HepG2 (cell line): ENCODE measurements at regions not wholly inside any gene's neighbourhood (a gene's known extent, or its start where the extent isn't known, plus 50 kb on each side); places are given as distances from the start of the nearest gene placed in this dataset.

Experiments used
- ATAC-seq: fragments of 200-7000 bp; cut with Tn5 transposase; 3 replicates; pipeline ENCODE4 v1.9.1; 2020; ENCODE audit warnings: mild to moderate bottlenecking, moderate library complexity
- BruUV-seq: library from RNA; stranded (reverse); fragments of 400-500 nt; replicated peaks from 2 replicates; lab custom pipeline; 2021; lab: Mats Ljungman, UMichigan
- CTCF ChIA-PET: fragments of 300-600 bp; formaldehyde crosslinking; extraction: SDS; loops from one replicate; lab custom pipeline; 2021; ENCODE audit warnings: low total read pairs, inconsistent platforms, low intra/inter-chr PET ratio; lab: Yijun Ruan, JAX
- POLR2A ChIA-PET: fragments of 350-600 bp; sonication (Branson Sonifier 250); formaldehyde crosslinking; loops from one replicate; lab custom pipeline; 2020; ENCODE audit warnings: antibody characterized with exemption, inconsistent platforms; lab: Yijun Ruan, JAX
- DNase-seq: peaks from one replicate; pipeline ENCODE4 v3.0.0-alpha.2; 2015; ENCODE audit warnings: low spot score
- FAIRE-seq: peaks from 3 replicates; lab custom pipeline; 2011; peaks lifted over from hg19 to GRCh38; lab: Jason Lieb, UNC
- H2AFZ ChIP-seq: one replicate; pipeline ENCODE4 v1.6.1; 2011; ENCODE audit warnings: low read length, inconsistent platforms
- H3K27ac ChIP-seq: fragments of 300-600 bp; 3 replicates; pipeline ENCODE4 v1.8.0; 2011; ENCODE audit warnings: mixed run types, mild to moderate bottlenecking, mixed read lengths, low read length, inconsistent platforms; ENCODE audit not compliant: insufficient read depth; ENCODE audit errors: extremely low read length
- H3K27me3 ChIP-seq, 2 experiments: fragments of 200-600 bp in 1 of 2; 2 replicates in 1 of 2; 3 replicates in 1 of 2; pipeline versions ENCODE4 v1.6.0 to v1.8.0; 2011; ENCODE audit warnings: low read length in 2 of 2, mild to moderate bottlenecking in 2 of 2, moderate library complexity in 2 of 2, inconsistent platforms in 1 of 2; ENCODE audit not compliant: insufficient read depth in 2 of 2, control insufficient read depth in 1 of 2
- H3K36me3 ChIP-seq, 2 experiments: fragments of 200-600 bp in 1 of 2; replicated peaks in 1 of 2; 2 replicates in 1 of 2; 3 replicates in 1 of 2; pipeline versions ENCODE4 v1.5.1 to v1.8.0; 2011; ENCODE audit warnings: low read length in 2 of 2, inconsistent platforms in 1 of 2; ENCODE audit not compliant: insufficient read depth in 2 of 2, control insufficient read depth in 1 of 2
- H3K4me1 ChIP-seq: 2 replicates; pipeline ENCODE4 v1.5.1; 2012; ENCODE audit warnings: low read length, inconsistent platforms; ENCODE audit not compliant: insufficient read depth
- H3K4me2 ChIP-seq: 2 replicates; pipeline ENCODE4 v1.6.0; 2011; ENCODE audit warnings: low read depth, low read length, inconsistent platforms
- H3K4me3 ChIP-seq, 3 experiments: fragments of 200-600 bp in 1 of 3; sonication (generic), shearing (Covaris generic) in 1 of 3; replicated peaks in 1 of 3; 2 replicates each; pipeline ENCODE4 v1.5.1; 2011 to 2016; ENCODE audit warnings: low read length in 3 of 3, inconsistent platforms in 2 of 3, low read depth in 2 of 3, mild to moderate bottlenecking in 2 of 3, control low read depth in 1 of 3, mixed read lengths in 1 of 3; ENCODE audit not compliant: insufficient read depth in 1 of 3
- H3K79me2 ChIP-seq: one replicate; pipeline ENCODE4 v1.6.1; 2011; ENCODE audit warnings: low read length, inconsistent platforms; ENCODE audit not compliant: insufficient read depth
- H3K9ac ChIP-seq: 2 replicates; pipeline ENCODE4 v1.6.0; 2011; ENCODE audit warnings: mild to moderate bottlenecking, low read depth, low read length, inconsistent platforms; ENCODE audit not compliant: insufficient read depth
- H3K9me3 ChIP-seq: 2 replicates; pipeline ENCODE4 v1.5.1; 2012; ENCODE audit warnings: mild to moderate bottlenecking, low read length
- H4K20me1 ChIP-seq: 2 replicates; pipeline ENCODE4 v1.6.0; 2011; ENCODE audit warnings: inconsistent platforms, mild to moderate bottlenecking, low read length, moderate library complexity; ENCODE audit not compliant: insufficient read depth
- ATM ChIP-seq: fragments of 450-650 bp; IDR thresholded peaks from 2 replicates; pipeline ENCODE4 v1.7.1; 2017; ENCODE audit warnings: mild to moderate bottlenecking, borderline replicate concordance
- HNRNPUL1 ChIP-seq: fragments of 200-400 bp; formaldehyde crosslinking; IDR thresholded peaks from 2 replicates; pipeline ENCODE4 v1.6.1; 2017; ENCODE audit warnings: low read depth, mild to moderate bottlenecking, low read length, moderate library complexity
- PHF8 ChIP-seq: sonication (generic); formaldehyde crosslinking; IDR thresholded peaks from 2 replicates; pipeline ENCODE4 v1.5.0; 2020; ENCODE audit warnings: missing genetic modification reagents
- ZNF160 ChIP-seq: sonication (generic); formaldehyde crosslinking; IDR thresholded peaks from 2 replicates; pipeline ENCODE4 v1.8.0; 2022; ENCODE audit warnings: mild to moderate bottlenecking, inconsistent platforms, missing genetic modification reagents
- WGBS: methylation state at CpG from one replicate; pipeline ENCODE4 v1.1.6; 2017; ENCODE audit warnings: low lambda C conversion rate; 5-methylcytosine and 5-hydroxymethylcytosine counted together
- in situ Hi-C: cut with HindIII; loops from 2 replicates; pipeline ENCODE4 v1.10.0; 2017; ENCODE audit warnings: low pct_unique_long_range_greater_than_20kb; ENCODE audit not compliant: extremely low pct_ligation_motif_present
- intact Hi-C: fragments of 100-400 bp; cut with micrococcal nuclease; formaldehyde crosslinking; loops from one replicate; pipeline ENCODE4 v1.10.0; 2022; ENCODE audit not compliant: unreplicated experiment
- TF ChIP-seq, protein P1 (sequence below): sonication (generic); formaldehyde crosslinking; IDR thresholded peaks from 2 replicates; pipeline ENCODE4 v1.4.0; 2020; ENCODE audit warnings: missing genetic modification reagents
- TF ChIP-seq, protein P2 (sequence below): sonication (generic); formaldehyde crosslinking; IDR thresholded peaks from 2 replicates; pipeline ENCODE4 v1.4.0; 2020; ENCODE audit warnings: mild to moderate bottlenecking, missing genetic modification reagents
- TF ChIP-seq, protein P3 (sequence below): sonication (generic); formaldehyde crosslinking; IDR thresholded peaks from 2 replicates; pipeline ENCODE4 v1.9.0; 2021; ENCODE audit warnings: missing genetic modification reagents, borderline replicate concordance
- TF ChIP-seq, protein P4 (sequence below): sonication (generic); formaldehyde crosslinking; IDR thresholded peaks from 2 replicates; pipeline ENCODE4 v1.5.0; 2020; ENCODE audit warnings: missing genetic modification reagents
- TF ChIP-seq, protein P5 (sequence below): sonication (generic); formaldehyde crosslinking; IDR thresholded peaks from 2 replicates; pipeline ENCODE4 v1.4.0; 2020; ENCODE audit warnings: missing genetic modification reagents

DNA sequence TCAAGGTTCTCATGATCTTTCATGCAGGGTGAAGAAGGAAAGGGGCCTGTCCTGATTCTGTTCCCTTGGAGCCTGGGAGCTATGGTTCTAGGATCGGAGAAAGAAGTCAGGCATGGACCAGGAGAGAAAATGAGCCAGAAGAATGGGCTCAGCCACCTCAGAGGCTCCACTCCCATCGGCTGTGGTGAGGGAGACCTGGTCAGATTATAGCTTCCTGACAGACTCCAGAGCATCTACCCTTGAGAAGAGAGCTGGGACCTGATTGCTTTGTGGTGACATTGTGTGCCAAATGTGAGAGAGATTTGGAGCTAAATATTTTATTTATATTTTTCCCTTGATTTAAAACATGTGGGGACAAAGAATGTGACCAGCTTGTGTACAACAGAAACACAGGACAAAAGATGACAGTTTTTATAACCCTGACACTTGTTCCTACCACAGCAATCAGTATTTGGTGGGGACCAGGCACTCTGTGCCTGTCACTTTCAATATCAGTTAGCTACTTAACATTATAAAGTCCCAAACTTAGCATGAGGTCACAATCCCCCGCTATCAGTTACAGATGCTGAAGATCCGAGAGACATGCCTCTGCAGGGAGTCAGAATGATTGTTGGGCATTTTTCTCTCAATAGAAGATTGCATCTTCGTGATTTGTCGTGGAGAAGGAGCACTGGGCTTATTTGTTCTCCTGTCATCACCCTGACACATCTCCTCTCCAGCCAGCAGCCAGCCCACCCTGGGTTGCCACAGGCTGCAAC, 228.3 kb upstream of the ADAMTS16 start:
- FAIRE-seq, result no peak
- TF ChIP-seq, protein P1, sequence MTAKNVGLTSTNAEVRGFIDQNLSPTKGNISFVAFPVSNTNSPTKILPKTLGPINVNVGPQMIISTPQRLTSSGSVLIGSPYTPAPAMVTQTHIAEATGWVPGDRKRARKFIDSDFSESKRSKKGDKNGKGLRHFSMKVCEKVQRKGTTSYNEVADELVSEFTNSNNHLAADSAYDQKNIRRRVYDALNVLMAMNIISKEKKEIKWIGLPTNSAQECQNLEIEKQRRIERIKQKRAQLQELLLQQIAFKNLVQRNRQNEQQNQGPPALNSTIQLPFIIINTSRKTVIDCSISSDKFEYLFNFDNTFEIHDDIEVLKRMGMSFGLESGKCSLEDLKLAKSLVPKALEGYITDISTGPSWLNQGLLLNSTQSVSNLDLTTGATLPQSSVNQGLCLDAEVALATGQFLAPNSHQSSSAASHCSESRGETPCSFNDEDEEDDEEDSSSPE, result no peak
- no peak for TF ChIP-seq PHF8 (CRISPR knock-in tag)
- no peak for TF ChIP-seq ATM
- no peak for TF ChIP-seq HNRNPUL1
- TF ChIP-seq, protein P2, sequence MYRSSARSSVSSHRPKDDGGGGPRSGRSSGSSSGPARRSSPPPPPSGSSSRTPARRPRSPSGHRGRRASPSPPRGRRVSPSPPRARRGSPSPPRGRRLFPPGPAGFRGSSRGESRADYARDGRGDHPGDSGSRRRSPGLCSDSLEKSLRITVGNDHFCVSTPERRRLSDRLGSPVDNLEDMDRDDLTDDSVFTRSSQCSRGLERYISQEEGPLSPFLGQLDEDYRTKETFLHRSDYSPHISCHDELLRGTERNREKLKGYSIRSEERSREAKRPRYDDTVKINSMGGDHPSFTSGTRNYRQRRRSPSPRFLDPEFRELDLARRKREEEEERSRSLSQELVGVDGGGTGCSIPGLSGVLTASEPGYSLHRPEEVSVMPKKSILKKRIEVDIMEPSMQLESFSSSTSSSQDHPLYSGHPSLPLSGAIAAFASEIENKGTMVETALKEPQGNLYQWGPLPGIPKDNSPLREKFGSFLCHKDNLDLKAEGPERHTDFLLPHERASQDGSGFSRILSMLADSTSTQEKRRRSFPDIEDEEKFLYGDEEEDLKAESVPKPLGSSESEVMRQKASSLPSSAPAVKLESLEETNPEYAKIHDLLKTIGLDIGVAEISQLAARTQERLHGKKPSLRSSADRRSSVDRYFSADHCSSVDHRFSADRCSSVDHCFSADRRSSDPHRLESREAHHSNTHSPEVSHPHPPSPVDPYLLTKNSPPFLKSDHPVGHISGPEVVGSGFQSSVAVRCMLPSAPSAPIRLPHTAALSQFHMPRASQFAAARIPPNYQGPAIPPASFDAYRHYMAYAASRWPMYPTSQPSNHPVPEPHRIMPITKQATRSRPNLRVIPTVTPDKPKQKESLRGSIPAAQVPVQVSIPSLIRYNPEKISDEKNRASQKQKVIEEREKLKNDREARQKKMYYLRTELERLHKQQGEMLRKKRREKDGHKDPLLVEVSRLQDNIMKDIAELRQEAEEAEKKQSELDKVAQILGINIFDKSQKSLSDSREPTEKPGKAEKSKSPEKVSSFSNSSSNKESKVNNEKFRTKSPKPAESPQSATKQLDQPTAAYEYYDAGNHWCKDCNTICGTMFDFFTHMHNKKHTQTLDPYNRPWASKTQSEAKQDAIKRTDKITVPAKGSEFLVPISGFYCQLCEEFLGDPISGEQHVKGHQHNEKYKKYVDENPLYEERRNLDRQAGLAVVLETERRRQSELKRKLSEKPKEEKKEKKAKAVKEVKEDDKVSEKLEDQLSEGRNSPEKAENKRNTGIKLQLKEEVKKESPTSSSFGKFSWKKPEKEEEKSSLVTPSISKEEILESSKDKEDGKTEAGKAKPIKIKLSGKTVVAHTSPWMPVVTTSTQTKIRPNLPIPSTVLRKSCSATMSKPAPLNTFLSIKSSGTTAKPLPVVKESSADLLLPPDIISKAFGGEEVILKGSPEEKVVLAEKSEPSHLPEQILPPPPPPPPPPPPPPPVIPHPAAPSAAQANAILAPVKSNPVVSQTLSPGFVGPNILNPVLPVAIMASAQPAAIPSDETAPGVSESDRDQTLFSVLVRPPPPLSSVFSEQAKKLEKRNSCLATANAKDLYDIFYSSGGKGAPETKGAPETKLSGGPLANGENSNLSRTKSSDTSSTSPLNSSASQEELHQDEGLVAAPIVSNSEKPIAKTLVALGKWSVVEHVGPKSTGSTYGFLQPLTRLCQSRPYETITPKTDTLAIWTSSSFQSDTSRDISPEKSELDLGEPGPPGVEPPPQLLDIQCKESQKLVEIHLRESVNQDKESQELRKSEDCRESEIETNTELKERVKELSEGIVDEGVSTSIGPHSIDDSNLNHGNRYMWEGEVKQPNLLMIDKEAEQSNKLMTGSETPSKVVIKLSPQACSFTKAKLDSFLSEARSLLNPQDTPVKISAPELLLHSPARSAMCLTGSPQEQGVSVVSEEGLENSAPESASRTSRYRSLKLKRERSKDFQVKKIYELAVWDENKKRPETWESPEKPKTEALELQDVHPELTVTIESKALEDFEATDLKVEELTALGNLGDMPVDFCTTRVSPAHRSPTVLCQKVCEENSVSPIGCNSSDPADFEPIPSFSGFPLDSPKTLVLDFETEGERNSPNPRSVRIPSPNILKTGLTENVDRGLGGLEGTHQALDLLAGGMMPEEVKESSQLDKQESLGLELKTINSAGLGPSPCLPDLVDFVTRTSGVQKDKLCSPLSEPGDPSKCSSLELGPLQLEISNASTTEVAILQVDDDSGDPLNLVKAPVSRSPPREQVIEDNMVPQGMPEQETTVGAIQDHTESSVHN (CRISPR knock-in tag), result no peak
- TF ChIP-seq, protein P3, sequence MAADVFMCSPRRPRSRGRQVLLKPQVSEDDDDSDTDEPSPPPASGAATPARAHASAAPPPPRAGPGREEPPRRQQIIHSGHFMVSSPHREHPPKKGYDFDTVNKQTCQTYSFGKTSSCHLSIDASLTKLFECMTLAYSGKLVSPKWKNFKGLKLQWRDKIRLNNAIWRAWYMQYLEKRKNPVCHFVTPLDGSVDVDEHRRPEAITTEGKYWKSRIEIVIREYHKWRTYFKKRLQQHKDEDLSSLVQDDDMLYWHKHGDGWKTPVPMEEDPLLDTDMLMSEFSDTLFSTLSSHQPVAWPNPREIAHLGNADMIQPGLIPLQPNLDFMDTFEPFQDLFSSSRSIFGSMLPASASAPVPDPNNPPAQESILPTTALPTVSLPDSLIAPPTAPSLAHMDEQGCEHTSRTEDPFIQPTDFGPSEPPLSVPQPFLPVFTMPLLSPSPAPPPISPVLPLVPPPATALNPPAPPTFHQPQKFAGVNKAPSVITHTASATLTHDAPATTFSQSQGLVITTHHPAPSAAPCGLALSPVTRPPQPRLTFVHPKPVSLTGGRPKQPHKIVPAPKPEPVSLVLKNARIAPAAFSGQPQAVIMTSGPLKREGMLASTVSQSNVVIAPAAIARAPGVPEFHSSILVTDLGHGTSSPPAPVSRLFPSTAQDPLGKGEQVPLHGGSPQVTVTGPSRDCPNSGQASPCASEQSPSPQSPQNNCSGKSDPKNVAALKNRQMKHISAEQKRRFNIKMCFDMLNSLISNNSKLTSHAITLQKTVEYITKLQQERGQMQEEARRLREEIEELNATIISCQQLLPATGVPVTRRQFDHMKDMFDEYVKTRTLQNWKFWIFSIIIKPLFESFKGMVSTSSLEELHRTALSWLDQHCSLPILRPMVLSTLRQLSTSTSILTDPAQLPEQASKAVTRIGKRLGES (CRISPR knock-in tag), result no peak
- TF ChIP-seq ZNF160 (CRISPR knock-in tag), result no peak
- TF ChIP-seq, protein P4, sequence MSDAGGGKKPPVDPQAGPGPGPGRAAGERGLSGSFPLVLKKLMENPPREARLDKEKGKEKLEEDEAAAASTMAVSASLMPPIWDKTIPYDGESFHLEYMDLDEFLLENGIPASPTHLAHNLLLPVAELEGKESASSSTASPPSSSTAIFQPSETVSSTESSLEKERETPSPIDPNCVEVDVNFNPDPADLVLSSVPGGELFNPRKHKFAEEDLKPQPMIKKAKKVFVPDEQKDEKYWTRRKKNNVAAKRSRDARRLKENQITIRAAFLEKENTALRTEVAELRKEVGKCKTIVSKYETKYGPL, result no peak
- TF ChIP-seq, protein P5, sequence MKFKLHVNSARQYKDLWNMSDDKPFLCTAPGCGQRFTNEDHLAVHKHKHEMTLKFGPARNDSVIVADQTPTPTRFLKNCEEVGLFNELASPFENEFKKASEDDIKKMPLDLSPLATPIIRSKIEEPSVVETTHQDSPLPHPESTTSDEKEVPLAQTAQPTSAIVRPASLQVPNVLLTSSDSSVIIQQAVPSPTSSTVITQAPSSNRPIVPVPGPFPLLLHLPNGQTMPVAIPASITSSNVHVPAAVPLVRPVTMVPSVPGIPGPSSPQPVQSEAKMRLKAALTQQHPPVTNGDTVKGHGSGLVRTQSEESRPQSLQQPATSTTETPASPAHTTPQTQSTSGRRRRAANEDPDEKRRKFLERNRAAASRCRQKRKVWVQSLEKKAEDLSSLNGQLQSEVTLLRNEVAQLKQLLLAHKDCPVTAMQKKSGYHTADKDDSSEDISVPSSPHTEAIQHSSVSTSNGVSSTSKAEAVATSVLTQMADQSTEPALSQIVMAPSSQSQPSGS (CRISPR knock-in tag), result no peak

More for the DNA sequence above, 228.3 kb upstream of the ADAMTS16 start:
- H3K79me2 ChIP-seq, result no peaks in the 10 kb centered on the region
- H4K20me1 ChIP-seq, result no peaks in the 10 kb centered on the region
- WGBS, result 14% methylated on average over 6 of the region's 6 CpGs
- ATAC-seq (no peak), DNase-seq (no peak)
- no peak overlapping the region for H3K4me3 ChIP-seq
- intact Hi-C loops (no loop called here), in situ Hi-C loops (no loop called here)
- no peak overlapping the region for H3K4me2 ChIP-seq
- no peaks in the 10 kb centered on the region for H3K9me3 ChIP-seq
- no peak overlapping the region for H3K27ac ChIP-seq
- no peaks in the 10 kb centered on the region for H3K27me3 ChIP-seq
- BruUV-seq, result no TSS peak
- H3K36me3 ChIP-seq, result no peaks in the 10 kb centered on the region
- no peak overlapping the region for H2AFZ ChIP-seq
- ChIA-PET CTCF (no interaction called here), POLR2A (no interaction called here)
- H3K4me1 ChIP-seq, result no peaks in the 10 kb centered on the region
- no peak overlapping the region for H3K9ac ChIP-seq
